Fibroblast of the aortic adventitia (primary cell): ENCODE measurements at regions not wholly inside any gene's neighbourhood (a gene's known extent, or its start where the extent isn't known, plus 50 kb on each side); places are given as distances from the start of the nearest gene placed in this dataset.

Experiments
- DNase-seq: peaks from one replicate; pipeline ENCODE4 v3.0.0-alpha.2; 2010; ENCODE audit warnings: low read depth
- H3K4me3 ChIP-seq: 2 replicates; pipeline ENCODE4 v1.5.1; 2011; ENCODE audit warnings: low read depth, mild to moderate bottlenecking, control low read depth, low read length, moderate library complexity
- TF ChIP-seq, protein P1 (sequence below): IDR thresholded peaks from 2 replicates; pipeline ENCODE4 v1.5.1; 2011; ENCODE audit warnings: mild to moderate bottlenecking, low read length, control low read depth, inconsistent platforms; ENCODE audit not compliant: insufficient read depth

DNA sequence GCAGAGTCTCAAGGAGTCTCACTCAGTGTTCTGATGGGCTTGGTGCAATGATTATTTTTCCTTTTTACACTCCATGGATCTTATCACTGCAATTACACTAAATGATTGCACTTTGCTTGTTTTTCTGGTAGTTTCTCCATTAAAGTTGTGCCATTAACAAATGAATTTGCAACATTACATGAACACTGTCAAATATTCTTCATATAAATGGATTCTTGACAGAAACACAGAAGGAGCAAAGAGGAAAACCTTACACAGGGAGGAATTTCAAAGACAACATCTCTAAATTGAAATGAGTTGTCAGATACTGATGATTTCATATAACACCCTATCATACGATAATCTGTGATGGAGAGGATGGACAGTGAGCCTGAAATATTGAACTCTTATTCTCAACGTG is 65.4 kb upstream of the CHST9 start:
- TF ChIP-seq, protein P1, sequence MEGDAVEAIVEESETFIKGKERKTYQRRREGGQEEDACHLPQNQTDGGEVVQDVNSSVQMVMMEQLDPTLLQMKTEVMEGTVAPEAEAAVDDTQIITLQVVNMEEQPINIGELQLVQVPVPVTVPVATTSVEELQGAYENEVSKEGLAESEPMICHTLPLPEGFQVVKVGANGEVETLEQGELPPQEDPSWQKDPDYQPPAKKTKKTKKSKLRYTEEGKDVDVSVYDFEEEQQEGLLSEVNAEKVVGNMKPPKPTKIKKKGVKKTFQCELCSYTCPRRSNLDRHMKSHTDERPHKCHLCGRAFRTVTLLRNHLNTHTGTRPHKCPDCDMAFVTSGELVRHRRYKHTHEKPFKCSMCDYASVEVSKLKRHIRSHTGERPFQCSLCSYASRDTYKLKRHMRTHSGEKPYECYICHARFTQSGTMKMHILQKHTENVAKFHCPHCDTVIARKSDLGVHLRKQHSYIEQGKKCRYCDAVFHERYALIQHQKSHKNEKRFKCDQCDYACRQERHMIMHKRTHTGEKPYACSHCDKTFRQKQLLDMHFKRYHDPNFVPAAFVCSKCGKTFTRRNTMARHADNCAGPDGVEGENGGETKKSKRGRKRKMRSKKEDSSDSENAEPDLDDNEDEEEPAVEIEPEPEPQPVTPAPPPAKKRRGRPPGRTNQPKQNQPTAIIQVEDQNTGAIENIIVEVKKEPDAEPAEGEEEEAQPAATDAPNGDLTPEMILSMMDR, result no peak
- H3K4me3 ChIP-seq, result no peak overlapping the region
- no peak for DNase-seq

- no peak overlapping the region for H3K4me3 ChIP-seq
- TF ChIP-seq, protein P1, result no peak
- no peak for DNase-seq
Observed at GRCh38 chr18:27249933-27250332, 64.8 kb upstream of the CHST9 start.

DNA sequence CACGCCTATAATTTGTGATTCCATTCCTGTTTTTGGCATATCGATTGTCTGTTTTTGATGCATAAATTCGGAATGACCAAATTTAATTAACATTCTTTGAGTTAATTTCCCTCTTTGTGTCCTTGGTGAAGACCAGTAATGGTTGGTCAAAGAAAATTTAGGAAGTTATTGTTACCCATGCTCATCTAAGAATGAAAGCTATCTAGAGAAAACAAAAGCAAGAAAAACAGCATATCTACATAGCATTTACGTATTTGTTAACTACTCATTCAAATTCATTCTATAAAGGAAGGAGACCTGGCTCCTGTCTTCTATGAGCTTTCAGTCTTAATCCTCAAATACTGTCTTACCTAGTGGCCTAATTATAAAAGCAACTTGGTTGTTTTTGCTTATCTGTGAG is 59.2 kb upstream of the CHST9 start:
- TF ChIP-seq, protein P1, result no peak
- DNase-seq, result no peak
- no peak overlapping the region for H3K4me3 ChIP-seq

GRCh38 chr18:27242392-27243047 is 57.4 kb upstream of the CHST9 start:
- no peak overlapping the region for H3K4me3 ChIP-seq
- no peak for DNase-seq
- TF ChIP-seq, protein P1, result no peak

- H3K4me3 ChIP-seq, result no peak overlapping the region
- no peak for DNase-seq
- TF ChIP-seq, protein P1, result no peak
Observed at GRCh38 chr18:27240383-27240782, 55.3 kb upstream of the CHST9 start.

DNA sequence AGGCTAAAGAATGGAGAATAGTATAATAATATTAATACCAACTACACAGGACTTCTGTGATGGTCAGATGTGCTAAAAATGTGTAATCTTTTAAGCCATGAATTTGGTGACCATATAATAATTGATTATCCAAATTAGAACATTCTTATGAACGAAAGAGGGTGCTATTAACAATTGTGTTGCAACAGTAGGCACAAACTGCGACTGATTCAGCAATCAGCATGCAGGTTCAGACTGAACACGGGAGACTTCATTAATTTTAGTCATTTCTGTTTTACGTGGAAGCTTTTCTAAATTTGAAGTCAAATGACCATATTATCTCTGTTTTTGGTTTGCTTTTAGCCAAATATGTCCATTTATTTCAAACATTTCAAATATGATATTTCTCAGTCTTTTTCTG is 54.6 kb upstream of the CHST9 start:
- TF ChIP-seq, protein P1, result no peak
- no peak overlapping the region for H3K4me3 ChIP-seq
- DNase-seq, result no peak
